SK-N-SH (cell line): ENCODE measurements at regions not wholly inside any gene's neighbourhood (a gene's known extent, or its start where the extent isn't known, plus 50 kb on each side); places are given as distances from the start of the nearest gene placed in this dataset.

Experiments used
- CTCF ChIA-PET: fragments of 300-600, 350-600 bp; formaldehyde crosslinking; extraction: SDS; loops from one replicate; lab custom pipeline; 2021; lab: Yijun Ruan, JAX
- POLR2A ChIA-PET: fragments of 350-600 bp; sonication (Branson Sonifier 250); formaldehyde crosslinking; extraction: SDS; loops from one replicate; lab custom pipeline; 2020; ENCODE audit warnings: antibody characterized with exemption, inconsistent platforms; lab: Yijun Ruan, JAX
- DNase-seq: peaks from one replicate; pipeline ENCODE4 v3.0.0; 2012
- H2AFZ ChIP-seq: fragments of 200-600 bp; sonication (generic); 2 replicates; pipeline ENCODE4 v1.8.1; 2016; ENCODE audit warnings: antibody characterized with exemption, mild to moderate bottlenecking, low read depth
- H3F3A ChIP-seq: fragments of 200-600 bp; sonication (generic); replicated peaks from 2 replicates; pipeline ENCODE3; 2016; ENCODE audit warnings: antibody characterized with exemption, mild to moderate bottlenecking; ENCODE audit not compliant: insufficient read depth
- H3K27ac ChIP-seq, 2 experiments: fragments of 200-500 bp in 1 of 2; fragments of 200-600 bp in 1 of 2; sonication (Bioruptor generic) in 1 of 2; sonication (generic), shearing (Covaris generic) in 1 of 2; 2 replicates each; pipeline versions ENCODE4 v1.5.1 to v1.6.1; 2014 to 2016; ENCODE audit warnings: low read depth in 2 of 2, inconsistent platforms in 1 of 2, low read length in 1 of 2, mild to moderate bottlenecking in 1 of 2, mixed read lengths in 1 of 2
- H3K27me3 ChIP-seq: fragments of 200-600 bp; sonication (generic), shearing (Covaris generic); 2 replicates; pipeline ENCODE4 v1.6.1; 2016; ENCODE audit warnings: mixed run types; ENCODE audit not compliant: insufficient read depth
- H3K36me3 ChIP-seq, 2 experiments: fragments of 200-500 bp in 1 of 2; fragments of 200-600 bp in 1 of 2; sonication (Bioruptor generic) in 1 of 2; sonication (generic) in 1 of 2; replicated peaks in 1 of 2; 2 replicates each; pipeline versions ENCODE3 to v1.5.1; 2014 to 2016; ENCODE audit warnings: low read length in 1 of 2, mild to moderate bottlenecking in 1 of 2; ENCODE audit not compliant: insufficient read depth in 2 of 2, control insufficient read depth in 1 of 2
- H3K4me1 ChIP-seq, 2 experiments: fragments of 200-500 bp in 1 of 2; fragments of 200-600 bp in 1 of 2; sonication (Bioruptor generic) in 1 of 2; sonication (generic), shearing (Covaris generic) in 1 of 2; 2 replicates each; pipeline versions ENCODE4 v1.5.1 to v1.6.1; 2014 to 2016; ENCODE audit warnings: low read depth in 1 of 2, low read length in 1 of 2, mixed run types in 1 of 2; ENCODE audit not compliant: insufficient read depth in 2 of 2, control insufficient read depth in 1 of 2
- H3K4me2 ChIP-seq: fragments of 200-600 bp; sonication (generic), shearing (Covaris generic); 2 replicates; pipeline ENCODE4 v1.6.1; 2017; ENCODE audit warnings: mixed run types
- H3K4me3 ChIP-seq, 2 experiments: fragments of 200-500 bp in 1 of 2; fragments of 200-600 bp in 1 of 2; sonication (Bioruptor generic) in 1 of 2; sonication (generic), shearing (Covaris generic) in 1 of 2; 2 replicates each; pipeline versions ENCODE4 v1.5.1 to v1.8.1; 2014 to 2016; ENCODE audit warnings: low read depth in 2 of 2, inconsistent platforms in 1 of 2, low read length in 1 of 2, mild to moderate bottlenecking in 1 of 2, mixed read lengths in 1 of 2, moderate library complexity in 1 of 2
- H3K79me2 ChIP-seq: fragments of 200-600 bp; sonication (generic); 2 replicates; pipeline ENCODE4 v1.8.1; 2017; ENCODE audit warnings: mild to moderate bottlenecking; ENCODE audit not compliant: insufficient read depth
- H3K9ac ChIP-seq: fragments of 200-600 bp; sonication (generic); 2 replicates; pipeline ENCODE4 v1.6.1; 2017; ENCODE audit warnings: mixed run types
- H3K9me2 ChIP-seq: fragments of 200-600 bp; sonication (generic); 2 replicates; pipeline ENCODE4 v1.6.1; 2017; ENCODE audit warnings: mixed run types
- H3K9me3 ChIP-seq: fragments of 200-600 bp; sonication (generic); 2 replicates; pipeline ENCODE4 v1.6.1; 2017; ENCODE audit warnings: mixed run types, mild to moderate bottlenecking, moderate library complexity
- H4K20me1 ChIP-seq: fragments of 200-600 bp; sonication (generic); 2 replicates; pipeline ENCODE4 v1.6.1; 2017; ENCODE audit warnings: mild to moderate bottlenecking, mixed run types; ENCODE audit not compliant: insufficient read depth
- ELF1 ChIP-seq: IDR thresholded peaks from 2 replicates; pipeline ENCODE4 v1.4.0; 2012
- EP300 ChIP-seq, 2 experiments: IDR thresholded peaks; 2 replicates each; pipeline versions ENCODE4 v1.4.0 to v1.6.1; 2012; ENCODE audit warnings: borderline replicate concordance in 1 of 2, low read depth in 1 of 2, low read length in 1 of 2
- FOXJ3 ChIP-seq: sonication (generic); formaldehyde crosslinking; IDR thresholded peaks from 2 replicates; pipeline ENCODE4 v1.5.1; 2020; ENCODE audit warnings: mild to moderate bottlenecking, missing genetic modification reagents
- GATA2 ChIP-seq: sonication (generic); formaldehyde crosslinking; IDR thresholded peaks from 2 replicates; pipeline ENCODE4 v1.5.0; 2020; ENCODE audit warnings: mild to moderate bottlenecking, missing genetic modification reagents
- JUND ChIP-seq: IDR thresholded peaks from 2 replicates; pipeline ENCODE4 v1.4.0; 2012
- NFIC ChIP-seq: IDR thresholded peaks from 2 replicates; pipeline ENCODE4 v1.4.0; 2012; ENCODE audit warnings: borderline replicate concordance
- NRF1 ChIP-seq: IDR thresholded peaks from 2 replicates; pipeline ENCODE4 v1.6.1; 2012; ENCODE audit warnings: low read depth, mild to moderate bottlenecking, low read length
- RCOR1 ChIP-seq: fragments of 150-350 bp; IDR thresholded peaks from 2 replicates; pipeline ENCODE4 v1.6.1; 2017; ENCODE audit warnings: antibody characterized with exemption, low read length
- RXRA ChIP-seq: IDR thresholded peaks from 2 replicates; pipeline ENCODE4 v1.4.0; 2012; ENCODE audit warnings: low read depth, mild to moderate bottlenecking, borderline replicate concordance
- SIN3A ChIP-seq: IDR thresholded peaks from 2 replicates; pipeline ENCODE4 v1.6.1; 2012; ENCODE audit warnings: low read depth, mild to moderate bottlenecking, low read length, moderate library complexity, borderline replicate concordance
- SMC3 ChIP-seq: IDR thresholded peaks from 2 replicates; pipeline ENCODE4 v1.6.1; 2012; ENCODE audit warnings: low read depth, low read length, improper control_type of control experiment
- TAF1 ChIP-seq: IDR thresholded peaks from 2 replicates; pipeline ENCODE4 v1.6.1; 2012; ENCODE audit warnings: low read depth, mild to moderate bottlenecking, low read length, moderate library complexity, borderline replicate concordance
- TEAD4 ChIP-seq: IDR thresholded peaks from 2 replicates; pipeline ENCODE4 v1.4.0; 2012; ENCODE audit warnings: mild to moderate bottlenecking, borderline replicate concordance; ENCODE audit not compliant: insufficient read depth
- YY1 ChIP-seq: IDR thresholded peaks from 2 replicates; pipeline ENCODE4 v1.4.0; 2012; ENCODE audit warnings: low read depth, mild to moderate bottlenecking
- WGBS: methylation state at CpG from one replicate; pipeline ENCODE4 v1.1.6; 2017; ENCODE audit warnings: low lambda C conversion rate; 5-methylcytosine and 5-hydroxymethylcytosine counted together
- TF ChIP-seq, protein P1 (sequence below): IDR thresholded peaks from 2 replicates; pipeline ENCODE4; 2012
- TF ChIP-seq, protein P2 (sequence below): IDR thresholded peaks from 2 replicates; pipeline ENCODE4 v1.4.0; 2012; ENCODE audit warnings: low read depth, borderline replicate concordance
- TF ChIP-seq, protein P3 (sequence below): IDR thresholded peaks from 2 replicates; pipeline ENCODE4 v1.4.0; 2012; ENCODE audit warnings: low read depth
- TF ChIP-seq, protein P4 (sequence below): fragments of 150-350 bp; IDR thresholded peaks from 2 replicates; pipeline ENCODE4 v1.6.1; 2017; ENCODE audit warnings: antibody characterized with exemption, low read length, low read depth, borderline replicate concordance
- TF ChIP-seq, protein P5 (sequence below): IDR thresholded peaks from 2 replicates; pipeline ENCODE4 v1.6.1; 2012; ENCODE audit warnings: mild to moderate bottlenecking, low read depth, low read length, moderate library complexity
- TF ChIP-seq, protein P6 (sequence below): IDR thresholded peaks from 2 replicates; pipeline ENCODE4 v1.4.0; 2012; ENCODE audit warnings: low read depth, borderline replicate concordance

DNA sequence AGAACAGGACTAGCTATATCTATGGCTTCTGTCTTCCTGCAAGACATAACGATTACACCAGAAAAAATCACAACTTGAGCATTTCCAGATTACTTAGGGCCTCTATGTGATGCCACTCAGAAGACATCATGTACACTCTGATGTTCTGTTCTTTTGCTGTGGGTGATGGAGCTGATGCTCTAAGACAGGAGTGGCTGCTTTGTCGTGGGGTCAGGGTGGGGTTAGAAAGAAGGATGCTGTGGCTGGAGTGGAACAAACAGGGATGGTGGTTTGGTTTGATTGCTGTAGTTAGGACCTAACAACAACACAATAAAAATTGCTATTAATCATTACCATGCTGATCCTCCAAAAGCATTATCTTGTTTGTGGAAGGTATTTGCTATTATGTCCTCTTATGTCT, 120.3 kb upstream of the ARHGAP20 start:
- H3K4me1 ChIP-seq = peaks cover 12 to 36% of the 10 kb centered on the region in 2 experiments
- no peak overlapping the region for H3K4me3 ChIP-seq
- H3K27me3 ChIP-seq = no peaks in the 10 kb centered on the region
- POLR2A ChIA-PET = no interaction called here
- H3F3A ChIP-seq = peaks cover 18% of the 10 kb centered on the region
- peak overlapping the region; percentile 76; the same call in 1 of the 2 replicates for H2AFZ ChIP-seq
- 41% methylated on average over 2 of the region's 2 CpGs for WGBS
- no peaks in the 10 kb centered on the region for H3K79me2 ChIP-seq
- no peak for DNase-seq
- H3K36me3 ChIP-seq = no peaks in the 10 kb centered on the region
- H3K27ac ChIP-seq = peak overlapping the region; percentile 62 to 87
- H3K9me2 ChIP-seq = no peaks in the 10 kb centered on the region
- TF ChIP-seq, protein P1, sequence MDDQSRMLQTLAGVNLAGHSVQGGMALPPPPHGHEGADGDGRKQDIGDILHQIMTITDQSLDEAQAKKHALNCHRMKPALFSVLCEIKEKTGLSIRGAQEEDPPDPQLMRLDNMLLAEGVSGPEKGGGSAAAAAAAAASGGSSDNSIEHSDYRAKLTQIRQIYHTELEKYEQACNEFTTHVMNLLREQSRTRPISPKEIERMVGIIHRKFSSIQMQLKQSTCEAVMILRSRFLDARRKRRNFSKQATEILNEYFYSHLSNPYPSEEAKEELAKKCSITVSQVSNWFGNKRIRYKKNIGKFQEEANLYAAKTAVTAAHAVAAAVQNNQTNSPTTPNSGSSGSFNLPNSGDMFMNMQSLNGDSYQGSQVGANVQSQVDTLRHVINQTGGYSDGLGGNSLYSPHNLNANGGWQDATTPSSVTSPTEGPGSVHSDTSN = no peak
- TF ChIP-seq TEAD4 = no peak
- TF ChIP-seq, protein P2, sequence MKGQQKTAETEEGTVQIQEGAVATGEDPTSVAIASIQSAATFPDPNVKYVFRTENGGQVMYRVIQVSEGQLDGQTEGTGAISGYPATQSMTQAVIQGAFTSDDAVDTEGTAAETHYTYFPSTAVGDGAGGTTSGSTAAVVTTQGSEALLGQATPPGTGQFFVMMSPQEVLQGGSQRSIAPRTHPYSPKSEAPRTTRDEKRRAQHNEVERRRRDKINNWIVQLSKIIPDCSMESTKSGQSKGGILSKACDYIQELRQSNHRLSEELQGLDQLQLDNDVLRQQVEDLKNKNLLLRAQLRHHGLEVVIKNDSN = no peak
- TF ChIP-seq, protein P3, sequence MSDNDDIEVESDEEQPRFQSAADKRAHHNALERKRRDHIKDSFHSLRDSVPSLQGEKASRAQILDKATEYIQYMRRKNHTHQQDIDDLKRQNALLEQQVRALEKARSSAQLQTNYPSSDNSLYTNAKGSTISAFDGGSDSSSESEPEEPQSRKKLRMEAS = no peak
- no peak for TF ChIP-seq TAF1
- no peak for TF ChIP-seq RCOR1
- no peak for TF ChIP-seq FOXJ3 (CRISPR knock-in tag)
- TF ChIP-seq GATA2 = no peak
- TF ChIP-seq EP300 (IDR thresholded peaks at IDR 0.05; ENCODE audit: borderline replicate concordance in 1 of 2, low read depth in 1 of 2, low read length in 1 of 2) = no peak
- TF ChIP-seq, protein P4, sequence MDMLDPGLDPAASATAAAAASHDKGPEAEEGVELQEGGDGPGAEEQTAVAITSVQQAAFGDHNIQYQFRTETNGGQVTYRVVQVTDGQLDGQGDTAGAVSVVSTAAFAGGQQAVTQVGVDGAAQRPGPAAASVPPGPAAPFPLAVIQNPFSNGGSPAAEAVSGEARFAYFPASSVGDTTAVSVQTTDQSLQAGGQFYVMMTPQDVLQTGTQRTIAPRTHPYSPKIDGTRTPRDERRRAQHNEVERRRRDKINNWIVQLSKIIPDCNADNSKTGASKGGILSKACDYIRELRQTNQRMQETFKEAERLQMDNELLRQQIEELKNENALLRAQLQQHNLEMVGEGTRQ = no peak
- TF ChIP-seq RXRA = no peak
- TF ChIP-seq, protein P5, sequence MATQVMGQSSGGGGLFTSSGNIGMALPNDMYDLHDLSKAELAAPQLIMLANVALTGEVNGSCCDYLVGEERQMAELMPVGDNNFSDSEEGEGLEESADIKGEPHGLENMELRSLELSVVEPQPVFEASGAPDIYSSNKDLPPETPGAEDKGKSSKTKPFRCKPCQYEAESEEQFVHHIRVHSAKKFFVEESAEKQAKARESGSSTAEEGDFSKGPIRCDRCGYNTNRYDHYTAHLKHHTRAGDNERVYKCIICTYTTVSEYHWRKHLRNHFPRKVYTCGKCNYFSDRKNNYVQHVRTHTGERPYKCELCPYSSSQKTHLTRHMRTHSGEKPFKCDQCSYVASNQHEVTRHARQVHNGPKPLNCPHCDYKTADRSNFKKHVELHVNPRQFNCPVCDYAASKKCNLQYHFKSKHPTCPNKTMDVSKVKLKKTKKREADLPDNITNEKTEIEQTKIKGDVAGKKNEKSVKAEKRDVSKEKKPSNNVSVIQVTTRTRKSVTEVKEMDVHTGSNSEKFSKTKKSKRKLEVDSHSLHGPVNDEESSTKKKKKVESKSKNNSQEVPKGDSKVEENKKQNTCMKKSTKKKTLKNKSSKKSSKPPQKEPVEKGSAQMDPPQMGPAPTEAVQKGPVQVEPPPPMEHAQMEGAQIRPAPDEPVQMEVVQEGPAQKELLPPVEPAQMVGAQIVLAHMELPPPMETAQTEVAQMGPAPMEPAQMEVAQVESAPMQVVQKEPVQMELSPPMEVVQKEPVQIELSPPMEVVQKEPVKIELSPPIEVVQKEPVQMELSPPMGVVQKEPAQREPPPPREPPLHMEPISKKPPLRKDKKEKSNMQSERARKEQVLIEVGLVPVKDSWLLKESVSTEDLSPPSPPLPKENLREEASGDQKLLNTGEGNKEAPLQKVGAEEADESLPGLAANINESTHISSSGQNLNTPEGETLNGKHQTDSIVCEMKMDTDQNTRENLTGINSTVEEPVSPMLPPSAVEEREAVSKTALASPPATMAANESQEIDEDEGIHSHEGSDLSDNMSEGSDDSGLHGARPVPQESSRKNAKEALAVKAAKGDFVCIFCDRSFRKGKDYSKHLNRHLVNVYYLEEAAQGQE = no peak
- no peak for TF ChIP-seq SMC3
- TF ChIP-seq ELF1 = no peak
- no peak for TF ChIP-seq YY1
- no peak for TF ChIP-seq JUND
- TF ChIP-seq SIN3A = no peak
- no peak for TF ChIP-seq NFIC
- TF ChIP-seq, protein P6, sequence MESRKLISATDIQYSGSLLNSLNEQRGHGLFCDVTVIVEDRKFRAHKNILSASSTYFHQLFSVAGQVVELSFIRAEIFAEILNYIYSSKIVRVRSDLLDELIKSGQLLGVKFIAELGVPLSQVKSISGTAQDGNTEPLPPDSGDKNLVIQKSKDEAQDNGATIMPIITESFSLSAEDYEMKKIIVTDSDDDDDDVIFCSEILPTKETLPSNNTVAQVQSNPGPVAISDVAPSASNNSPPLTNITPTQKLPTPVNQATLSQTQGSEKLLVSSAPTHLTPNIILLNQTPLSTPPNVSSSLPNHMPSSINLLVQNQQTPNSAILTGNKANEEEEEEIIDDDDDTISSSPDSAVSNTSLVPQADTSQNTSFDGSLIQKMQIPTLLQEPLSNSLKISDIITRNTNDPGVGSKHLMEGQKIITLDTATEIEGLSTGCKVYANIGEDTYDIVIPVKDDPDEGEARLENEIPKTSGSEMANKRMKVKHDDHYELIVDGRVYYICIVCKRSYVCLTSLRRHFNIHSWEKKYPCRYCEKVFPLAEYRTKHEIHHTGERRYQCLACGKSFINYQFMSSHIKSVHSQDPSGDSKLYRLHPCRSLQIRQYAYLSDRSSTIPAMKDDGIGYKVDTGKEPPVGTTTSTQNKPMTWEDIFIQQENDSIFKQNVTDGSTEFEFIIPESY = no peak
- no peak for TF ChIP-seq NRF1
- TF ChIP-seq, all 33 proteins: peak for 0
- Histone ChIP-seq H3K4me2 (peak overlapping the region; percentile 42), H4K20me1 (no peaks in the 10 kb centered on the region), H3K9me3 (no peaks in the 10 kb centered on the region), H3K9ac (peak overlapping the region; percentile 45; the same call in 1 of the 2 replicates)
- CTCF ChIA-PET = no interaction called here
